H1 (cell line): ENCODE measurements at regions not wholly inside any gene's neighbourhood (a gene's known extent, or its start where the extent isn't known, plus 50 kb on each side); places are given as distances from the start of the nearest gene placed in this dataset.

Experiments used
- CHD2 ChIP-seq: IDR thresholded peaks from 2 replicates; pipeline ENCODE4 v1.6.1; 2012; ENCODE audit warnings: low read length, improper control_type of control experiment
- GTF2F1 ChIP-seq: IDR thresholded peaks from 2 replicates; pipeline ENCODE4 v1.6.1; 2012; ENCODE audit warnings: low read depth, low read length, improper control_type of control experiment, borderline replicate concordance
- MAX ChIP-seq: IDR thresholded peaks from 2 replicates; pipeline ENCODE4 v1.6.1; 2012; ENCODE audit warnings: inconsistent platforms

- TF ChIP-seq GTF2F1 (no peak), CHD2 (no peak), MAX (no peak)
Measured at GRCh38 chr1:5639106-5639722, 353.0 kb downstream of the NPHP4 start (continued).
